Right lobe of liver (tissue), 6 donors: ENCODE measurements at regions not wholly inside any gene's neighbourhood (a gene's known extent, or its start where the extent isn't known, plus 50 kb on each side); places are given as distances from the start of the nearest gene placed in this dataset.

Source experiments
- ATAC-seq, 4 donors: fragments of 200-7000 bp; cut with Tn5 transposase; one replicate each; pipeline ENCODE4 v1.9.1; 2020; ENCODE audit warnings: mild to moderate bottlenecking in 4 of 4, moderate library complexity in 4 of 4
- DNase-seq, 3 donors: peaks; one replicate each; pipeline ENCODE4 v3.0.0-alpha.2; 2020
- H3K27ac ChIP-seq, 3 donors: fragments of 200-600 bp; one replicate each; pipeline ENCODE4 v1.8.0; 2022
- H3K27me3 ChIP-seq, 2 donors: fragments of 200-600 bp; one replicate each; pipeline ENCODE4 v1.8.0; 2022
- H3K36me3 ChIP-seq, 4 donors: fragments of 200-600 bp; sonication (generic) in 1 of 4; one replicate each; pipeline versions ENCODE4 v1.5.1 to v1.8.0; 2017 to 2022; ENCODE audit warnings: control low read depth in 1 of 4
- H3K4me1 ChIP-seq, 4 donors: fragments of 200-600 bp; sonication (generic) in 1 of 4; one replicate each; pipeline versions ENCODE4 v1.5.1 to v1.8.0; 2017 to 2022; ENCODE audit warnings: control low read depth in 1 of 4
- H3K4me3 ChIP-seq, 3 donors: fragments of 200-600 bp; one replicate each; pipeline ENCODE4 v1.8.0; 2022
- H3K9me3 ChIP-seq, 4 donors: fragments of 200-600 bp; sonication (generic) in 1 of 4; one replicate each; pipeline versions ENCODE4 v1.5.1 to v1.8.0; 2017 to 2022; ENCODE audit warnings: control low read depth in 1 of 4
- POLR2A ChIP-seq: fragments of 450-650 bp; IDR thresholded peaks from one replicate; pipeline ENCODE4 v1.6.1; 2017; ENCODE audit warnings: antibody characterized with exemption, mild to moderate bottlenecking
- WGBS: methylation state at CpG from one replicate; pipeline ENCODE4 v1.1.6; 2018; ENCODE audit warnings: low coverage, low lambda C conversion rate; ENCODE audit not compliant: insufficient coverage; ENCODE audit errors: missing lambda C conversion rate; 5-methylcytosine and 5-hydroxymethylcytosine counted together
- intact Hi-C, 2 donors: fragments of 100-400 bp; cut with DNase I; formaldehyde crosslinking; loops; one replicate each; pipeline versions ENCODE4 v1.11.2 to v1.14.1; 2022
- TF ChIP-seq, protein P1 (sequence below), 4 donors: fragments of 200-600 bp in 3 of 4; fragments of 450-650 bp in 1 of 4; IDR thresholded peaks; one replicate each; pipeline versions ENCODE4 v1.5.1 to v1.8.0; 2016 to 2022; ENCODE audit warnings: antibody characterized with exemption in 4 of 4, mild to moderate bottlenecking in 2 of 4
- donor health status: DM: no; HTN: yes; CAD: no.
- donor health status: DM: no; HTN: no; CAD: no.
- donor health status: DM: no; HTN: no; CAD: no.
- donor health status: DM: no; HTN: yes; CAD: no.
- donor health status: DM: no; HTN: yes; CAD: no.

DNA sequence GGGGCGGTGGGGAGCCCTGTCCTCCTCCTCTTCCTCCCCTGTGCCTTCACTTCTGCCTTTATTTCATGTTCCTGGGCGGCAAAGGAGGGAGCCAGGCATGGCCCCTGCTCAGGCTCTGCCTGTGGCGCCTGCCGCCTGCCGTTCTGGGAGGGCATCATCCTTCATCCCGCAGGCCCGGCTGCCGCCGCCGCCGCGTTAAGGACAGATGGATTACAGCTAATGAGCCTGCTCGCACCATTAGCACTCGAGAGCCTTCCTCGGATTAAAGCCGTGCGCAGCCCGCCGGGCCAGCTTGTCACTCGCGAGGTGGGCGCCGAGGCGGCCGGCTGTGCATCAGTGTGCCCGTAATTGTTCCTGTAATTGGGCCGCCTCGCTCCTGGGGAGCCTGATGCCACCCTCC lies 127.7 kb upstream of the GSE1 start:
- no peak overlapping the region for H3K27ac ChIP-seq
- H3K4me3 ChIP-seq, result no peak overlapping the region
- TF ChIP-seq, protein P1, sequence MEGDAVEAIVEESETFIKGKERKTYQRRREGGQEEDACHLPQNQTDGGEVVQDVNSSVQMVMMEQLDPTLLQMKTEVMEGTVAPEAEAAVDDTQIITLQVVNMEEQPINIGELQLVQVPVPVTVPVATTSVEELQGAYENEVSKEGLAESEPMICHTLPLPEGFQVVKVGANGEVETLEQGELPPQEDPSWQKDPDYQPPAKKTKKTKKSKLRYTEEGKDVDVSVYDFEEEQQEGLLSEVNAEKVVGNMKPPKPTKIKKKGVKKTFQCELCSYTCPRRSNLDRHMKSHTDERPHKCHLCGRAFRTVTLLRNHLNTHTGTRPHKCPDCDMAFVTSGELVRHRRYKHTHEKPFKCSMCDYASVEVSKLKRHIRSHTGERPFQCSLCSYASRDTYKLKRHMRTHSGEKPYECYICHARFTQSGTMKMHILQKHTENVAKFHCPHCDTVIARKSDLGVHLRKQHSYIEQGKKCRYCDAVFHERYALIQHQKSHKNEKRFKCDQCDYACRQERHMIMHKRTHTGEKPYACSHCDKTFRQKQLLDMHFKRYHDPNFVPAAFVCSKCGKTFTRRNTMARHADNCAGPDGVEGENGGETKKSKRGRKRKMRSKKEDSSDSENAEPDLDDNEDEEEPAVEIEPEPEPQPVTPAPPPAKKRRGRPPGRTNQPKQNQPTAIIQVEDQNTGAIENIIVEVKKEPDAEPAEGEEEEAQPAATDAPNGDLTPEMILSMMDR (IDR thresholded peaks at IDR 0.05), result no peak
- TF ChIP-seq POLR2A, result no peak
- no peak for ATAC-seq
- intact Hi-C loops, result no loop called here
- no peaks in the 10 kb centered on the region for H3K9me3 ChIP-seq
- no peaks in the 10 kb centered on the region for H3K4me1 ChIP-seq
- 81% methylated on average over 8 of the region's 28 CpGs for WGBS
- H3K27me3 ChIP-seq, result no peaks in the 10 kb centered on the region
- no peak for DNase-seq
- no peaks in the 10 kb centered on the region for H3K36me3 ChIP-seq

DNA sequence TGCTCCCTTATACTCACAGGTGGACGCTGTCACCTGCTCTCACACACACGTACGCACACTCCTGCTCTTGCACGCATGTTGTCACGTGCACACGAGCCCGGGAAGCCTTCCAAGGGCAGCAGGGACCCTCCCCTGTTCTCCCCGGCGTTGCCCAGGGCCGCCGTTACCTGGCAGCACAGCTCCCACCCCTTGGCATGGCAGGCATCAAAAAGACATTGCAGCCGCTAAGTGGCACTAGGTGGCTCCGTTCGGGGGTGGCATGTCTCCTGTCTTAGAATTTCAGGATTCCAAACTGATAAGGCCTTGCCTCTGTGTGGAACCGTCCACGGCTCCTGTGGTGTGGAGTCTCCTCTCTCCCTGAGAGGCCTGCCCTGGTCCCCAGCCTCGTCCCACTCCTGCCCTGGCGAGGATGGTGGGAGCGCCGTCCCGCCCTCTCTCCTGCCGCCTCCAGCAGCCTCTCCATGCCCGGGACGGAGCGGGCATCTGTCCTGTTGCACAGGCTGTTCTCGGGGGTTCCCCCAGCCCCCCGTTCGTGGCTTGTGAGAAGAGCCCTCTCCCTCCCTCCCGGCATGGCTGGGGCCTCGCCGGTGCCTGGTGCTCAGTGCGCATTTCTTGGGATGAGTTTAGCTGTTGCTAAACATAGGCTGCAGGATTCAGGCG lies 126.7 kb upstream of the GSE1 start:
- no peaks in the 10 kb centered on the region for H3K9me3 ChIP-seq
- no peaks in the 10 kb centered on the region for H3K36me3 ChIP-seq
- TF ChIP-seq, protein P1 (IDR thresholded peaks at IDR 0.05), result no peak
- TF ChIP-seq POLR2A, result no peak
- H3K4me3 ChIP-seq, result no peak overlapping the region
- no peaks in the 10 kb centered on the region for H3K27me3 ChIP-seq
- ATAC-seq (no peak), DNase-seq (no peak)
- no peak overlapping the region for H3K27ac ChIP-seq
- intact Hi-C loops, result no loop called here
- H3K4me1 ChIP-seq, result peaks cover 0 to 1% (median under 1%) of the 10 kb centered on the region in 4 donors
- WGBS, result 86% methylated on average over 15 of the region's 33 CpGs

DNA sequence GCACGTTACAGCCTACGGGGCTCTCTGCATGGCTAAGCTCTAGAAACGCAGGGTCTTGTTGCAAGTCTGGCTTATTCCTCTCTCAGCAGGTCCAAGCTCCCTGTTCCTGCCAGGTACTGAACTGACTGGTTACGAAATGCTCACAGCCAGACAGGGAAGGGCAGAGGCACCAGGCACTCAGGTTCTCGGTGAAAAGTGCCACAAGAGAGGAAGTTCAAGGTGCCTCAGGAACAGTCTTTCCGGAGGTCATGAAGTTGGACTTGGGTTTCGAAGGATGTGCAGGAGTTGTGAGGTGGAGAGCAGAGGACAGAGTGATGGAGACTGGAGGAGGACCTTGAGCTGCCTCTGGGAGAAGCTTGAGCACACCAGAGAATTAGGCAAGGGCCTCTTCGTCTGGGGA lies 124.7 kb upstream of the GSE1 start:
- Histone ChIP-seq H3K4me3 (no peak overlapping the region), H3K36me3 (no peaks in the 10 kb centered on the region), H3K27ac (no peak overlapping the region), H3K4me1 (peaks cover 0 to 15% (median 7%) of the 10 kb centered on the region in 4 donors), H3K27me3 (no peaks in the 10 kb centered on the region), H3K9me3 (no peaks in the 10 kb centered on the region)
- 65% methylated on average over 7 of the region's 8 CpGs for WGBS
- intact Hi-C loops, result no loop called here
- no peak for TF ChIP-seq POLR2A
- TF ChIP-seq, protein P1 (IDR thresholded peaks at IDR 0.05), result no peak
- DNase-seq (no peak), ATAC-seq (no peak)

DNA sequence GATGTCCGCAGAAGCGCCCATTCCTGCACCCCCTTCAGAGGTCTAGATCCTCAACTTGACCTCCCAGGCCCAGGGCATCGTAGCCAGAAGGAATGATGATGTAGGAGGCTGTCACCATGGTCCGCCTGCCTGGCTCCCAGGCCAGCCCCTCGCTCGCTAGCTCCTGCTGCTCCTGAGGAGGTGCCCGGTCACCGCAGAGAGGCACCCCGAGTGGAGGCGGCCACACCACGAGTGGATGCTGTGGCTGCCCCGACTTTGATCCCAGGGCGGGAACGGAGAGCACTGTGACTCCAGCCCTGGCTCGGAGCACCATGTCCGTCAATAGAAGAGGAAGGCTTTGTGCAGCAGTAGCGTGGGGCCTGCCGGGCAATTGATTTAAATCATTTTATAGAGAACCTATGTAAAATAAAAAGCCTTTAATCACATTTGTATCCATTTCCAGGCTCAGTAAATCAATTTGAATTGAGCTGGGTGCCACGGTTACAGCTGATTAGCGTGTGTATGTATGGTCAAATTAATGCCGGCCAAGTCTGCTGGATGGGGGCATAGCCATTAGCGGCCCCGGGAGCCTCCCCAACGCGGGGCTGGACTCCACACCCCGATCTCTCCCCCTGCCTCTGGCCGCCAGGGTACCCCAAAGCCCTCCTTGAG lies 122.6 kb upstream of the GSE1 start:
- no peaks in the 10 kb centered on the region for H3K9me3 ChIP-seq
- no peak overlapping the region for H3K4me3 ChIP-seq
- intact Hi-C loops, result loop anchor here in 1 of 2 donors (10.0 kb wide), 1 partner anchor 56 kb away; no protein-coding TSS in a partner anchor
- DNase-seq (no peak), ATAC-seq (no peak)
- H3K27ac ChIP-seq, result no peak overlapping the region
- no peak for TF ChIP-seq POLR2A
- TF ChIP-seq, protein P1 (IDR thresholded peaks at IDR 0.05), result no peak
- H3K36me3 ChIP-seq, result no peaks in the 10 kb centered on the region
- WGBS, result 89% methylated on average over 10 of the region's 27 CpGs
- peaks cover 0 to 15% (median 7%) of the 10 kb centered on the region in 4 donors for H3K4me1 ChIP-seq
- H3K27me3 ChIP-seq, result no peaks in the 10 kb centered on the region
